Activated CD8-positive, alpha-beta memory T cell treated with anti-CD3 and anti-CD28 coated beads, Interleukin-2, amount 10 ng/mL, durations not matched to agents 7 days and 5 days (primary cell): ENCODE measurements at regions not wholly inside any gene's neighbourhood (a gene's known extent, or its start where the extent isn't known, plus 50 kb on each side); places are given as distances from the start of the nearest gene placed in this dataset.

ENCODE experiments used
- ATAC-seq: fragments of 150-1000 bp; cut with Tn5 transposase; one replicate; pipeline ENCODE4 v1.10.0; 2021; ENCODE audit warnings: moderate library complexity
- CTCF ChIA-PET: fragments of 350-600 bp; sonication (Branson Sonifier 250); formaldehyde crosslinking; loops from one replicate; lab custom pipeline; 2021; ENCODE audit warnings: antibody characterized with exemption; lab: Charles Lee
- DNase-seq: peaks from one replicate; pipeline ENCODE4 v3.0.0-alpha.2; 2020
- H3K27ac Mint-ChIP-seq: one replicate; pipeline ENCODE4 v1.8.0; 2021; ENCODE audit warnings: mild to moderate bottlenecking, mixed read lengths
- H3K27me3 Mint-ChIP-seq: one replicate; pipeline ENCODE4 v1.8.0; 2021; ENCODE audit warnings: mixed read lengths
- H3K36me3 Mint-ChIP-seq: one replicate; pipeline ENCODE4 v1.8.0; 2021; ENCODE audit warnings: mild to moderate bottlenecking, mixed read lengths
- H3K4me1 Mint-ChIP-seq: one replicate; pipeline ENCODE4 v1.8.0; 2021; ENCODE audit warnings: mixed read lengths
- H3K4me3 Mint-ChIP-seq: one replicate; pipeline ENCODE4 v1.8.0; 2021; ENCODE audit warnings: mild to moderate bottlenecking, moderate library complexity, mixed read lengths
- H3K9me3 Mint-ChIP-seq: one replicate; pipeline ENCODE4 v1.8.0; 2022; ENCODE audit warnings: low read depth, mixed read lengths

DNA sequence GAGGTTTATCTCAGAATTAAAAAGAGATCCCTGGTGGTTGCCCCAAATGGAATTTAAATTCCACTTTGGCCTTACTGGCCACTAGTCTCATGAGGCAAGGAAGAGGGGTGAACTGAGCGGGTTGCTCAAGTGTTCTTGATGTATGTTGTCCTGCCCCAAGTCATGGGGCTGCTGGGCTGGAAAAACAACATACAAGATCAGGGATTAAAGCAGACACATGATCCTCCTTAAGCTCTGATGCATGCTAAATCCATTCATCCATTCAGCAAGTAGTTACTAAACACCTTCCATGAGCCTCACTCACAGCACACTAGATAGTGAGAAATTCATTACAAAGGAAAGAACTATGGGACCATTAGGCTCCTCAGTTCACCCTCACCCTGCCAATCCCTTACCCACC lies 196.3 kb downstream of the MREG start:
- H3K36me3 Mint-ChIP-seq, result no peaks in the 10 kb centered on the region
- ATAC-seq, result no peak
- no peak overlapping the region for H3K4me3 Mint-ChIP-seq
- no peak overlapping the region for H3K27ac Mint-ChIP-seq
- H3K9me3 Mint-ChIP-seq, result no peaks in the 10 kb centered on the region
- peaks cover 2% of the 10 kb centered on the region for H3K4me1 Mint-ChIP-seq
- CTCF ChIA-PET, result no interaction called here
- H3K27me3 Mint-ChIP-seq, result peaks cover 52% of the 10 kb centered on the region
- no peak for DNase-seq

GRCh38 chr2:215816424-215816823 lies 196.9 kb downstream of the MREG start:
- Mint-ChIP-seq H3K9me3 (no peaks in the 10 kb centered on the region), H3K27me3 (peaks cover 47% of the 10 kb centered on the region), H3K36me3 (no peaks in the 10 kb centered on the region), H3K27ac (no peak overlapping the region), H3K4me3 (no peak overlapping the region), H3K4me1 (peaks cover 9% of the 10 kb centered on the region)
- CTCF ChIA-PET, result no interaction called here
- ATAC-seq (no peak), DNase-seq (no peak)

DNA sequence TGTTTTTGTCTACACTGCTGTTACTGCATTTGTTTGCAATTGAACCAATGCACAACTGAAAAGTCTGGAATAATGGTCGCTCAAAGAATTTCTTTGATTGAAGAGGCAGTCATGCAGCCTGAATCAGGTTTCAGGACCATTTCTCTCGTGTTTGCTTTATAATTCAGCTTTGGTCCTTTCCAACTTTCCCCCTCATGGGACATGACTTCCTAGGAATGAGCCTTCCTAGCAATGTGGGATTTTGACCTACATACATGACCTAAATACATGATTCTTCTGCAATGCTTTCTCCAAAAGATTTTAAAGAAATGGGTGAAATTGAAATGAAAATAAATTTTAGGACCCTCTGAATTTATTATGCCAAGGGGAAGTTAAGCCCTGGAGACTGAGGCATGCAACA lies 197.4 kb downstream of the MREG start:
- no peak for ATAC-seq

GRCh38 chr2:215812966-215813365 lies 200.4 kb downstream of the MREG start:
- DNase-seq (no peak), ATAC-seq (no peak)
- CTCF ChIA-PET, result interaction anchor here (1.9 kb wide), 1 partner anchor 15 kb away, joined by 4 read pairs; no protein-coding TSS in a partner anchor
- no peak overlapping the region for H3K27ac Mint-ChIP-seq
- peaks cover 40% of the 10 kb centered on the region for H3K27me3 Mint-ChIP-seq
- H3K9me3 Mint-ChIP-seq, result no peaks in the 10 kb centered on the region
- peaks cover 18% of the 10 kb centered on the region for H3K4me1 Mint-ChIP-seq
- no peaks in the 10 kb centered on the region for H3K36me3 Mint-ChIP-seq
- no peak overlapping the region for H3K4me3 Mint-ChIP-seq

More for the DNA sequence above, 197.4 kb downstream of the MREG start:
- no peak overlapping the region for H3K4me3 Mint-ChIP-seq
- peaks cover 13% of the 10 kb centered on the region for H3K4me1 Mint-ChIP-seq
- no peaks in the 10 kb centered on the region for H3K36me3 Mint-ChIP-seq
- no peak for DNase-seq
- H3K9me3 Mint-ChIP-seq, result no peaks in the 10 kb centered on the region
- H3K27ac Mint-ChIP-seq, result no peak overlapping the region
- CTCF ChIA-PET, result interaction anchor here (1.7 kb wide), 2 partner anchors 13 to 116 kb away, joined by 5 to 6 read pairs; no protein-coding TSS in a partner anchor
- H3K27me3 Mint-ChIP-seq, result peaks cover 45% of the 10 kb centered on the region

DNA sequence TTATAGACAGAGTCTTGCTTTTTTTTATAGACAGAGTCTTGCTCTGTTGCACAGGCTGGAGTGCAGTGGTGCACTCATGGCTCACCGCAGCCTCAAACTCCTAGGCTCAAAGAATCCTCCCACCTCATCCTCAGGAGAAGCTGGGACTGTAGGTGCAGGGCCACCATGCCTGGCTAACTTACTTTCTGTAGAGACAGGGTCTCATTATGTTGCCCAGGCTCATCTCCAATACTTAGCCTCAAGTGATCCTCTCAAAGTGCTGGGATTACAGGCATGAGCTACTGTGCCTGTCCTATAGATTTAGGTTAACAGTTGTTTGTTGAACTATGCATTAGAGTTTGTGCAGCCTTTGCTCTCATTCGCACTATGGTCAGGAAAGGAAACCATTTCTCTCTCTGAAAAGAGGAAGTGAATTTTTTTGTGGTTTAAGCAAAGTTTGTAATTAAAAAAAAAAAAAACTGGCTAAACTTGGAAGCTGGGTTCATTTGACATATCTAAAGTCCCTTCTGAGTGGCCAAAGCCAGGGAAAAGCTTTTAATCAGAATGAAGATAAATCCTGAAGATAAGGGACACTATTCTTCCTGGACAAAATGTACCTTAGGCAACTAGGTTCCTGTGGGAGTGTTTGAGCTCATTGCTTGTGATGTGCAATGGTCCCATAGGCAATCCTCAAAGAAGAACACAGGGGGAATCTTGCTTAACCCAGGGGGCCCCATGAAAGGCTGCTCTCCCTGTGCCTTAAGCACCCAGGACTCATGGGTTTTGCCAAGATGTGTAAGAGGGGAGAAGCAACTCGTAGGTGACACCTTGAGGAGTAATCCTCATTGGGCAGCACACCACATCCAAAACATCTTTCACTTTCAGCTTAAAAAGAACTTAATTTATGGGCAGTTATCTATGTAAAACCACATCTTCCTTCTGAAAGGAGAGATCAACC lies 201.7 kb downstream of the MREG start:
- peaks cover 37% of the 10 kb centered on the region for H3K27me3 Mint-ChIP-seq
- DNase-seq (no peak), ATAC-seq (peak; percentile 78)
- peaks cover 18% of the 10 kb centered on the region for H3K4me1 Mint-ChIP-seq
- CTCF ChIA-PET, result interaction anchor here (1.9 kb wide), 1 partner anchor 17 kb away, joined by 4 read pairs; no protein-coding TSS in a partner anchor
- H3K4me3 Mint-ChIP-seq, result no peak overlapping the region
- no peaks in the 10 kb centered on the region for H3K36me3 Mint-ChIP-seq
- H3K9me3 Mint-ChIP-seq, result no peaks in the 10 kb centered on the region
- H3K27ac Mint-ChIP-seq, result peak overlapping the region; percentile 59

GRCh38 chr2:215811003-215811402 lies 202.3 kb downstream of the MREG start:
- H3K4me3 Mint-ChIP-seq, result no peak overlapping the region
- no peaks in the 10 kb centered on the region for H3K9me3 Mint-ChIP-seq
- CTCF ChIA-PET, result no interaction called here
- H3K27ac Mint-ChIP-seq, result peak overlapping the region; percentile 59
- H3K36me3 Mint-ChIP-seq, result no peaks in the 10 kb centered on the region
- DNase-seq, result no peak
- peak; percentile 27 for ATAC-seq
- H3K4me1 Mint-ChIP-seq, result peaks cover 18% of the 10 kb centered on the region
- peaks cover 33% of the 10 kb centered on the region for H3K27me3 Mint-ChIP-seq

DNA sequence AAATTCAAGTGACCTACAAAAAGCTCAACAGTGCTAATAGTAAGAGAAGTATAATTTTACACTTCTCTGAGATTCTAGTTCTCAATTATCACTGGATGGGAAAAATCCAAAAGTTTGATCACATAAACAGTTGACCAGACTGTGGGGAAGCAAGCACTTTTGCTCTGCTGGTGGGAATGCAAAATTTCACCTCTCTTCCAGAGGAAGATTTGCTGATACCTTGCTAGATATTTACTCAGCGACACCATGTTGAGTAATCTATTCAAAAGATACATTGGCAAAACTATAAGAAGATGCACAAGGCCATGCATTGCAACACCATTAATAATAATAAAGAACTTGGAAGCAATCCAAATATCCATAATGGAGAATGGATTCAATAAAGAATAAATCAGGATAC lies 204.4 kb downstream of the MREG start:
- peaks cover 24% of the 10 kb centered on the region for H3K27me3 Mint-ChIP-seq
- DNase-seq (no peak), ATAC-seq (no peak)
- CTCF ChIA-PET, result interaction anchor here (1.0 kb wide), 1 partner anchor 12 kb away, joined by 3 read pairs; no protein-coding TSS in a partner anchor
- no peaks in the 10 kb centered on the region for H3K36me3 Mint-ChIP-seq
- peaks cover 18% of the 10 kb centered on the region for H3K4me1 Mint-ChIP-seq
- no peak overlapping the region for H3K4me3 Mint-ChIP-seq
- no peaks in the 10 kb centered on the region for H3K9me3 Mint-ChIP-seq
- H3K27ac Mint-ChIP-seq, result no peak overlapping the region

- H3K27ac Mint-ChIP-seq, result no peak overlapping the region
- H3K36me3 Mint-ChIP-seq, result no peaks in the 10 kb centered on the region
- H3K27me3 Mint-ChIP-seq, result peaks cover 22% of the 10 kb centered on the region
- H3K4me3 Mint-ChIP-seq, result no peak overlapping the region
- DNase-seq, result no peak
- H3K4me1 Mint-ChIP-seq, result peaks cover 18% of the 10 kb centered on the region
- ATAC-seq, result no peak
- no peaks in the 10 kb centered on the region for H3K9me3 Mint-ChIP-seq
- CTCF ChIA-PET, result interaction anchor here (1.0 kb wide), 1 partner anchor 11 kb away, joined by 3 read pairs; no protein-coding TSS in a partner anchor
Observed at GRCh38 chr2:215808194-215808593, 205.2 kb downstream of the MREG start.

- Mint-ChIP-seq H3K4me3 (no peak overlapping the region), H3K9me3 (no peaks in the 10 kb centered on the region), H3K27ac (no peak overlapping the region), H3K36me3 (no peaks in the 10 kb centered on the region), H3K27me3 (peaks cover 10% of the 10 kb centered on the region), H3K4me1 (peaks cover 1% of the 10 kb centered on the region)
- CTCF ChIA-PET, result no interaction called here
- no peak for ATAC-seq
- DNase-seq, result no peak
Observed at GRCh38 chr2:215805493-215805892, 207.9 kb downstream of the MREG start.

DNA sequence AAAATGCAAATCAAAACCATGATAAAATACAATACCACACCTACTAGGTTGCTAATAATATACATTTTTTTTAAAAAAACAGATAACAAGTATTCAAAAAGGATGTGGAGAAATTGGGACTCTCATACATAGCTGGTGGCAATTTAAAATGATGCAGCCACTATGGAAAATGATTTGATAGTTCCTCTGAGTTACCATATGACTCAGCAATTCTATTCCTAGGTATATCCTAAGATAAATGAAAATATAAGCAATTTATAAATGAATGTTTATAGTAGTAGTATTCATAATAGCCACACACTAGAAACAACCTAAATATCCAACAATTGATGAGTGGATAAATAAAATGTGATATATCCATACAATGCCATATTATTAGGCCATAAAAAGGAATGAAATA lies 210.2 kb downstream of the MREG start:
- H3K27ac Mint-ChIP-seq, result no peak overlapping the region
- CTCF ChIA-PET, result no interaction called here
- H3K36me3 Mint-ChIP-seq, result no peaks in the 10 kb centered on the region
- peaks cover 10% of the 10 kb centered on the region for H3K27me3 Mint-ChIP-seq
- H3K4me1 Mint-ChIP-seq, result no peaks in the 10 kb centered on the region
- ATAC-seq (no peak), DNase-seq (no peak)
- H3K9me3 Mint-ChIP-seq, result no peaks in the 10 kb centered on the region
- no peak overlapping the region for H3K4me3 Mint-ChIP-seq

DNA sequence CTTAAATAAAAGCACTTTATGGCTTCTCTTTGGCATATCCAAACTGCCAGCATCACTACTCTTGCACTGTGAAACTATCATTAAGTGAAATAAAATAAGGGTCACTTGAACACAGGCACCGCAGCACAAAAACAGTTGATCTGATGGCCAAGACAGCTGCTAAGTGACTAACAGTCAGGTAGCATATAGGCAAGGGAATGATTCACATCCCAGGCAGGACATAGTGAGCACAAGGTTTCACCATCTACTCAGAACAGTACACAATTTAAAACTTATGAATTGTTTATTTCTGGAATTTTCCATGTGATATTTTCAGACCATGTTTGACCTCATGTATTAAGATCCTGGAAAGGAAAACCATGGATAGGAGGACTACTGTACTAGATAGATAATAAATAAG lies 214.2 kb downstream of the MREG start:
- Mint-ChIP-seq H3K4me3 (no peak overlapping the region), H3K4me1 (peaks cover 7% of the 10 kb centered on the region), H3K36me3 (no peaks in the 10 kb centered on the region), H3K27ac (no peak overlapping the region), H3K27me3 (peaks cover 2% of the 10 kb centered on the region), H3K9me3 (no peaks in the 10 kb centered on the region)
- DNase-seq (no peak), ATAC-seq (no peak)
- CTCF ChIA-PET, result no interaction called here

DNA sequence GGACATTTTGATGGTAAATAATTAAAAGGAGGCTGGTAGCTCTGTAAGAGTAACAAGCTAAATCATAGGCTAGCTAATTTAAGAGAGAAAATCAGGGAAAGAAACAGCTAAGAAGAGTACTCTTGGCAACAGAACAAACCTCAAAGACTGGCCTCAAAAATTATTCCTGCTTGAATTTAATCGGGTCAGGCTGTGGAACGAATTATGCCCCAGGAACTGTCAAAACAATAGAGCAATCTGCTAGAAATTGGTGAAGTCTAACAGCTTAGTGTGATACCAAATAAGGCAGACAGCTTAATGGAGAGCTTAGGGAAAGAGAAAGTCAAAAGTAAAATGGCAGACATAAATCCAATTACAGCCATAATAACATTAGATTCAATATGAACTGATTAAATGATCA lies 215.7 kb downstream of the MREG start:
- Mint-ChIP-seq H3K4me1 (peaks cover 14% of the 10 kb centered on the region), H3K27ac (no peak overlapping the region)
- CTCF ChIA-PET, result interaction anchor here (0.5 to 1.3 kb wide), 2 partner anchors 11 to 854 kb away, joined by 3 read pairs; no protein-coding TSS in a partner anchor

DNA sequence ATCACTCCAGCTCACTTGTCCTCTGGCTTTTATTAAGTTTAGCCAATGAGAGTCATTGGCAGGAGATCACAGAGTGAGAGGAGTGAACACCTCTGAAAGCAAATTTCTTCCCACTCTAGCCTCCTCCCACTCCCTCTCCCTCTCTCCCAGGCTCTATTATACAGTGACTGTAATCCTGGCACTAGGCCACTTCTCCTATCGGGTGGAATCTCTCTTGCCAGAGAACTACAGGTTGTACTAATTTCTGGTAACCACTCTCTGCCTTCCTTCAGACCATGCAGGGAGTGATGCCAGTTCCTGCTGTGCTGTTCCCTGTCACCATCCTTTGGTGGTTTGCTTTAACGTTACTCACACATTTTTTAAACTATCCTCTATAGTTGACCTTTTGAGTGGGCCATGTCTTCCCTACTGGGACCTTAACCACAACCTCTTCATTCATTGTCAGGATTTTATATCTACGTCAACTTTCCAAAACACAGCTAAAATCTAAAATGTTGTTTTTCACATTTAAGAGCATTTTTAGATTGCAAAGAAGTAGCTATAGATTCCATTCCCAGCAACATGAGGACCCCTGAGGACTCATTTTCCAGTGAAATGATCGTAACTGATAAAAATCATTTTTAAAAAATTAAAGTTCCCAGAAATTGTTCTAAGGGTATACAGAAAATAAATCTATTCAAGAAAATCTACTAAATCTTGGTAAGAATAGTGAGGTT lies 217.1 kb downstream of the MREG start:
- Mint-ChIP-seq H3K36me3 (no peaks in the 10 kb centered on the region), H3K27me3 (peaks cover 2% of the 10 kb centered on the region), H3K27ac (no peak overlapping the region), H3K4me3 (no peak overlapping the region), H3K9me3 (no peaks in the 10 kb centered on the region), H3K4me1 (peaks cover 14% of the 10 kb centered on the region)
- CTCF ChIA-PET, result interaction anchor here (0.6 kb wide), 1 partner anchor 1326 kb away, joined by 4 read pairs; no protein-coding TSS in a partner anchor
- DNase-seq, result no peak
- no peak for ATAC-seq

More for the DNA sequence above, 215.7 kb downstream of the MREG start:
- Mint-ChIP-seq H3K9me3 (no peaks in the 10 kb centered on the region), H3K36me3 (no peaks in the 10 kb centered on the region), H3K27me3 (peaks cover 2% of the 10 kb centered on the region), H3K4me3 (no peak overlapping the region)
- ATAC-seq (no peak), DNase-seq (no peak)
